GM23248 (cell line): ENCODE measurements at regions not wholly inside any gene's neighbourhood (a gene's known extent, or its start where the extent isn't known, plus 50 kb on each side); places are given as distances from the start of the nearest gene placed in this dataset.

Experiments used
- DNase-seq: peaks from one replicate; pipeline ENCODE4 v3.0.0-alpha.2; 2015
- H2AFZ ChIP-seq: fragments of 200-600 bp; sonication (generic); 2 replicates; pipeline ENCODE4 v1.6.1; 2016; ENCODE audit warnings: antibody characterized with exemption
- H3F3A ChIP-seq: fragments of 200-600 bp; sonication (generic); 2 replicates; pipeline ENCODE4 v1.6.1; 2016; ENCODE audit warnings: mild to moderate bottlenecking, antibody characterized with exemption, mixed run types; ENCODE audit not compliant: insufficient read depth
- H3K27ac ChIP-seq: fragments of 200-600 bp; sonication (generic); 2 replicates; pipeline ENCODE4 v1.5.1; 2016; ENCODE audit warnings: mild to moderate bottlenecking
- H3K27me3 ChIP-seq: fragments of 200-600 bp; sonication (generic); replicated peaks from 2 replicates; pipeline ENCODE4 v1.6.1; 2016; ENCODE audit warnings: mild to moderate bottlenecking; ENCODE audit not compliant: insufficient read depth
- H3K36me3 ChIP-seq: fragments of 200-600 bp; sonication (generic); 2 replicates; pipeline ENCODE4 v1.6.1; 2016; ENCODE audit warnings: low read depth, mild to moderate bottlenecking
- H3K4me1 ChIP-seq: fragments of 200-600 bp; sonication (generic); 2 replicates; pipeline ENCODE4 v1.6.1; 2016; ENCODE audit warnings: mild to moderate bottlenecking; ENCODE audit not compliant: insufficient read depth
- H3K4me2 ChIP-seq: fragments of 200-600 bp; sonication (generic); one replicate; pipeline ENCODE4 v1.6.1; 2016; ENCODE audit warnings: mild to moderate bottlenecking; ENCODE audit not compliant: unreplicated experiment
- H3K4me3 ChIP-seq: fragments of 200-600 bp; sonication (generic); 2 replicates; pipeline ENCODE4 v1.5.1; 2016; ENCODE audit warnings: mild to moderate bottlenecking
- H3K79me2 ChIP-seq: fragments of 200-600 bp; sonication (generic); 2 replicates; pipeline ENCODE4 v1.6.1; 2016; ENCODE audit warnings: mild to moderate bottlenecking; ENCODE audit not compliant: insufficient read depth
- H3K9ac ChIP-seq: fragments of 200-600 bp; sonication (generic); 2 replicates; pipeline ENCODE4 v1.6.1; 2016; ENCODE audit warnings: mild to moderate bottlenecking
- H3K9me2 ChIP-seq: fragments of 200-600 bp; sonication (generic); 2 replicates; pipeline ENCODE4 v1.6.1; 2016; ENCODE audit warnings: mixed run types, mild to moderate bottlenecking, moderate library complexity; ENCODE audit not compliant: insufficient read depth
- H3K9me3 ChIP-seq: fragments of 200-600 bp; sonication (generic); one replicate; pipeline ENCODE4 v1.6.1; 2017; ENCODE audit warnings: low read depth
- H4K20me1 ChIP-seq: fragments of 200-600 bp; sonication (generic); 2 replicates; pipeline ENCODE4 v1.6.0; 2016; ENCODE audit not compliant: insufficient read depth
- EZH2 ChIP-seq: fragments of 200-600 bp; sonication (generic); IDR thresholded peaks from 2 replicates; pipeline ENCODE4 v1.6.1; 2018; ENCODE audit warnings: antibody characterized with exemption, mild to moderate bottlenecking; ENCODE audit not compliant: insufficient read depth, poor library complexity, severe bottlenecking
- EZH2phosphoT487 ChIP-seq: fragments of 200-600 bp; sonication (generic); IDR thresholded peaks from 2 replicates; pipeline ENCODE4 v1.6.1; 2018; ENCODE audit warnings: antibody characterized with exemption, moderate library complexity, mild to moderate bottlenecking, low read depth; ENCODE audit not compliant: insufficient read depth
- WGBS, 2 experiments: methylation state at CpG; one replicate each; pipeline ENCODE4 v1.1.6; 2015 to 2017; ENCODE audit warnings: low lambda C conversion rate in 2 of 2, low coverage in 1 of 2; ENCODE audit errors: missing lambda C conversion rate in 2 of 2; 5-methylcytosine and 5-hydroxymethylcytosine counted together
- in situ Hi-C: fragments of 300-500 bp; cut with MboI; formaldehyde crosslinking; loops from 2 replicates; pipeline ENCODE4 v1.15.0; 2020

DNA sequence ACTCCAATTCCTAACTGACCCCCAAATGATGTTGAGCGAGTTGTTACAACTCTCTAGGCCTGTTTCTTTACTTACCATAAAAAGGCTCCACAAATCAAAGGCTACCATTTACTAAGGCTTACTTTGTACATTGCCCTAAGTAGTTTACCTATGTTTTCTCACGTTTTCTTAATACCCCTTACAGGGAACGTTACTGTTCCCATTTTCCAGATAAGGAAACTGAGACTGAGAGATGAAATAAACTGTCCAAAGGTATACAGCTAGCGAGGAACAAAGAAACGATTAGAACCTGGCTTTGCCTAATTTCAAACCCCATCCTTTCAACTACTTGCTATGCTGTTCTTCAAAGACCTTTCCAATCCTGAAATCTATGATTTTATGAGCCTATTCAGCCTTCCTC is 74.8 kb upstream of the SPTBN1 start:
- no peak overlapping the region for H3K9ac ChIP-seq
- 79 to 84% methylated on average over 5 of the region's 5 CpGs for WGBS, 2 experiments
- no peaks in the 10 kb centered on the region for H3K79me2 ChIP-seq
- no peaks in the 10 kb centered on the region for H3K36me3 ChIP-seq
- no peaks in the 10 kb centered on the region for H4K20me1 ChIP-seq
- no peaks in the 10 kb centered on the region for H3K4me1 ChIP-seq
- no peaks in the 10 kb centered on the region for H3F3A ChIP-seq
- no peak for DNase-seq
- H2AFZ ChIP-seq: no peak overlapping the region
- no peaks in the 10 kb centered on the region for H3K27me3 ChIP-seq
- no peaks in the 10 kb centered on the region for H3K9me2 ChIP-seq
- H3K4me2 ChIP-seq: no peak overlapping the region
- no peak overlapping the region for H3K27ac ChIP-seq
- in situ Hi-C loops: no loop called here
- H3K4me3 ChIP-seq: no peak overlapping the region
- no peaks in the 10 kb centered on the region for H3K9me3 ChIP-seq
- no peak for TF ChIP-seq EZH2
- no peak for TF ChIP-seq EZH2phosphoT487

- Histone ChIP-seq H4K20me1 (no peaks in the 10 kb centered on the region), H3K4me1 (peaks cover 11% of the 10 kb centered on the region), H3K4me2 (no peak overlapping the region), H3K36me3 (no peaks in the 10 kb centered on the region), H3K27me3 (no peaks in the 10 kb centered on the region), H3K79me2 (no peaks in the 10 kb centered on the region), H2AFZ (no peak overlapping the region), H3K9me3 (no peaks in the 10 kb centered on the region), H3K9ac (no peak overlapping the region), H3K4me3 (no peak overlapping the region), H3K9me2 (no peaks in the 10 kb centered on the region), H3F3A (no peaks in the 10 kb centered on the region), H3K27ac (no peak overlapping the region)
- in situ Hi-C loops: no loop called here
- WGBS, 2 experiments: 97% methylated on average over 4 of the region's 4 CpGs
- TF ChIP-seq EZH2phosphoT487 (no peak), EZH2 (no peak)
- DNase-seq: no peak
Measured at GRCh38 chr2:54382601-54383000, 73.5 kb upstream of the SPTBN1 start.

- H3F3A ChIP-seq: no peaks in the 10 kb centered on the region
- no peak overlapping the region for H3K27ac ChIP-seq
- H3K9me3 ChIP-seq: no peaks in the 10 kb centered on the region
- no peaks in the 10 kb centered on the region for H3K27me3 ChIP-seq
- no peaks in the 10 kb centered on the region for H3K79me2 ChIP-seq
- H3K36me3 ChIP-seq: no peaks in the 10 kb centered on the region
- H2AFZ ChIP-seq: no peak overlapping the region
- peaks cover 16% of the 10 kb centered on the region for H3K4me1 ChIP-seq
- no peak overlapping the region for H3K4me2 ChIP-seq
- in situ Hi-C loops: no loop called here
- TF ChIP-seq EZH2phosphoT487 (no peak), EZH2 (no peak)
- no peaks in the 10 kb centered on the region for H3K9me2 ChIP-seq
- H3K4me3 ChIP-seq: no peak overlapping the region
- WGBS, 2 experiments: 90% methylated on average over 11 of the region's 11 CpGs
- H3K9ac ChIP-seq: no peak overlapping the region
- no peaks in the 10 kb centered on the region for H4K20me1 ChIP-seq
- DNase-seq: no peak
Measured at GRCh38 chr2:54384301-54385203, 71.6 kb upstream of the SPTBN1 start.

- Histone ChIP-seq H2AFZ (no peak overlapping the region), H3F3A (no peaks in the 10 kb centered on the region), H3K27ac (no peak overlapping the region), H3K9ac (no peak overlapping the region), H3K4me2 (no peak overlapping the region), H3K79me2 (no peaks in the 10 kb centered on the region), H3K9me3 (no peaks in the 10 kb centered on the region), H3K4me3 (no peak overlapping the region), H3K36me3 (no peaks in the 10 kb centered on the region), H3K4me1 (peaks cover 16% of the 10 kb centered on the region), H3K9me2 (no peaks in the 10 kb centered on the region), H3K27me3 (no peaks in the 10 kb centered on the region), H4K20me1 (no peaks in the 10 kb centered on the region)
- no peak for DNase-seq
- in situ Hi-C loops: no loop called here
- 86 to 92% methylated on average over 1 of the region's 1 CpG for WGBS, 2 experiments
- TF ChIP-seq EZH2: no peak
- no peak for TF ChIP-seq EZH2phosphoT487
Measured at GRCh38 chr2:54385271-54385670, 70.9 kb upstream of the SPTBN1 start.
